Astrocyte (in vitro differentiated cells and primary cell): ENCODE measurements at regions not wholly inside any gene's neighbourhood (a gene's known extent, or its start where the extent isn't known, plus 50 kb on each side); places are given as distances from the start of the nearest gene placed in this dataset.

Experiments used
- DNase-seq: peaks from one replicate; pipeline ENCODE4 v3.0.0-alpha.2; 2010; ENCODE audit warnings: low read depth
- FAIRE-seq: peaks from 2 replicates; lab custom pipeline; 2011; peaks lifted over from hg19 to GRCh38; lab: Jason Lieb, UNC
- H2AFZ ChIP-seq: 2 replicates; pipeline ENCODE4 v1.6.0; 2012; ENCODE audit warnings: low read depth, low read length, inconsistent platforms
- H3K27ac ChIP-seq: 2 replicates; pipeline ENCODE4 v1.5.1; 2011; ENCODE audit warnings: low read depth, low read length, inconsistent platforms
- H3K27me3 ChIP-seq: 2 replicates; pipeline ENCODE4 v1.6.0; 2011; ENCODE audit warnings: low read length, inconsistent platforms; ENCODE audit not compliant: insufficient read depth
- H3K36me3 ChIP-seq: 2 replicates; pipeline ENCODE4 v1.5.1; 2011; ENCODE audit warnings: low read length, inconsistent platforms; ENCODE audit not compliant: insufficient read depth
- H3K4me1 ChIP-seq: 2 replicates; pipeline ENCODE4 v1.5.1; 2011; ENCODE audit warnings: low read length, inconsistent platforms; ENCODE audit not compliant: insufficient read depth
- H3K4me2 ChIP-seq: 2 replicates; pipeline ENCODE4 v1.6.0; 2012; ENCODE audit warnings: low read length, inconsistent platforms
- H3K4me3 ChIP-seq: 2 replicates; pipeline ENCODE4 v1.5.1; 2011; ENCODE audit warnings: low read depth, mild to moderate bottlenecking, low read length, inconsistent platforms; ENCODE audit not compliant: insufficient read depth
- H3K79me2 ChIP-seq: 2 replicates; pipeline ENCODE4 v1.6.0; 2012; ENCODE audit warnings: mild to moderate bottlenecking, low read length, inconsistent platforms; ENCODE audit not compliant: insufficient read depth
- H3K9ac ChIP-seq: 2 replicates; pipeline ENCODE4 v1.6.0; 2012; ENCODE audit warnings: mild to moderate bottlenecking, low read length, inconsistent platforms
- H3K9me3 ChIP-seq: 2 replicates; pipeline ENCODE4 v1.5.1; 2012; ENCODE audit warnings: low read depth, mild to moderate bottlenecking, low read length, inconsistent platforms; ENCODE audit not compliant: insufficient read depth
- H4K20me1 ChIP-seq: 2 replicates; pipeline ENCODE4 v1.6.0; 2012; ENCODE audit warnings: low read length, inconsistent platforms; ENCODE audit not compliant: insufficient read depth
- H3K27ac Mint-ChIP-seq: one replicate; pipeline ENCODE4 v1.8.0; 2021; ENCODE audit warnings: mild to moderate bottlenecking, mixed read lengths; ENCODE audit not compliant: unreplicated experiment
- H3K27me3 Mint-ChIP-seq: one replicate; pipeline ENCODE4 v1.8.0; 2021; ENCODE audit warnings: low read depth, mixed read lengths; ENCODE audit not compliant: unreplicated experiment
- H3K36me3 Mint-ChIP-seq: one replicate; pipeline ENCODE4 v1.8.0; 2021; ENCODE audit warnings: low read depth, mixed read lengths; ENCODE audit not compliant: unreplicated experiment
- H3K4me1 Mint-ChIP-seq: one replicate; pipeline ENCODE4 v1.8.0; 2021; ENCODE audit warnings: low read depth, mixed read lengths; ENCODE audit not compliant: unreplicated experiment
- H3K4me3 Mint-ChIP-seq: one replicate; pipeline ENCODE4 v1.8.0; 2021; ENCODE audit warnings: mild to moderate bottlenecking, moderate library complexity, mixed read lengths; ENCODE audit not compliant: unreplicated experiment
- H3K9me3 Mint-ChIP-seq: one replicate; pipeline ENCODE4 v1.8.0; 2021; ENCODE audit warnings: mild to moderate bottlenecking, mixed read lengths; ENCODE audit not compliant: unreplicated experiment
- CTCF ChIP-seq: IDR thresholded peaks from 2 replicates; pipeline ENCODE4 v1.5.1; 2011; ENCODE audit warnings: low read depth, mild to moderate bottlenecking, inconsistent platforms, low read length, moderate library complexity; ENCODE audit not compliant: insufficient read depth
- EZH2 ChIP-seq: IDR thresholded peaks from 2 replicates; pipeline ENCODE4 v1.6.1; 2012; ENCODE audit warnings: mild to moderate bottlenecking, low read length, inconsistent platforms; ENCODE audit not compliant: insufficient read depth

- Histone ChIP-seq H3K9ac (no peak overlapping the region), H2AFZ (no peak overlapping the region), H3K36me3 (no peaks in the 10 kb centered on the region), H3K4me3 (no peak overlapping the region), H3K27ac (no peak overlapping the region), H3K27me3 (no peaks in the 10 kb centered on the region), H3K4me2 (no peak overlapping the region), H3K79me2 (no peaks in the 10 kb centered on the region), H3K4me1 (no peaks in the 10 kb centered on the region), H4K20me1 (no peaks in the 10 kb centered on the region), H3K9me3 (no peaks in the 10 kb centered on the region)
- Mint-ChIP-seq H3K27ac (no peak overlapping the region), H3K9me3 (no peaks in the 10 kb centered on the region), H3K4me1 (no peaks in the 10 kb centered on the region), H3K4me3 (no peak overlapping the region), H3K27me3 (no peaks in the 10 kb centered on the region), H3K36me3 (no peaks in the 10 kb centered on the region)
- FAIRE-seq (no peak), DNase-seq (no peak)
- no peak for TF ChIP-seq CTCF
- no peak for TF ChIP-seq EZH2
These were observed 194.8 kb downstream of the LRRC70 start for GRCh38 chr5:62773460-62773859.

GRCh38 chr5:62771341-62771740, 192.7 kb downstream of the LRRC70 start:
- Mint-ChIP-seq H3K4me3 (no peak overlapping the region), H3K27ac (no peak overlapping the region), H3K9me3 (no peaks in the 10 kb centered on the region), H3K36me3 (no peaks in the 10 kb centered on the region), H3K4me1 (no peaks in the 10 kb centered on the region), H3K27me3 (no peaks in the 10 kb centered on the region)
- no peak overlapping the region for H3K4me2 ChIP-seq
- H2AFZ ChIP-seq, result no peak overlapping the region
- no peak overlapping the region for H3K9ac ChIP-seq
- no peaks in the 10 kb centered on the region for H3K36me3 ChIP-seq
- no peaks in the 10 kb centered on the region for H3K27me3 ChIP-seq
- no peaks in the 10 kb centered on the region for H4K20me1 ChIP-seq
- no peak for FAIRE-seq
- no peak overlapping the region for H3K4me3 ChIP-seq
- DNase-seq, result no peak
- no peaks in the 10 kb centered on the region for H3K4me1 ChIP-seq
- H3K9me3 ChIP-seq, result no peaks in the 10 kb centered on the region
- no peak overlapping the region for H3K27ac ChIP-seq
- no peaks in the 10 kb centered on the region for H3K79me2 ChIP-seq
- TF ChIP-seq CTCF (no peak), EZH2 (no peak)

- H3K36me3 Mint-ChIP-seq, result no peaks in the 10 kb centered on the region
- FAIRE-seq (no peak), DNase-seq (no peak)
- no peaks in the 10 kb centered on the region for H3K27me3 ChIP-seq
- no peaks in the 10 kb centered on the region for H4K20me1 ChIP-seq
- H3K9me3 Mint-ChIP-seq, result no peaks in the 10 kb centered on the region
- H3K4me3 Mint-ChIP-seq, result no peak overlapping the region
- H3K4me1 Mint-ChIP-seq, result no peaks in the 10 kb centered on the region
- no peaks in the 10 kb centered on the region for H3K79me2 ChIP-seq
- H3K27ac Mint-ChIP-seq, result no peak overlapping the region
- no peak overlapping the region for H2AFZ ChIP-seq
- no peaks in the 10 kb centered on the region for H3K27me3 Mint-ChIP-seq
- no peak overlapping the region for H3K9ac ChIP-seq
- H3K4me1 ChIP-seq, result no peaks in the 10 kb centered on the region
- no peak for TF ChIP-seq EZH2
- no peak for TF ChIP-seq CTCF
- no peak overlapping the region for H3K4me2 ChIP-seq
- H3K27ac ChIP-seq, result no peak overlapping the region
- no peaks in the 10 kb centered on the region for H3K9me3 ChIP-seq
- H3K36me3 ChIP-seq, result no peaks in the 10 kb centered on the region
- no peak overlapping the region for H3K4me3 ChIP-seq
These were observed 189.0 kb downstream of the LRRC70 start for GRCh38 chr5:62767650-62768049.
